GM18499 (cell line): ENCODE measurements at regions not wholly inside any gene's neighbourhood (a gene's known extent, or its start where the extent isn't known, plus 50 kb on each side); places are given as distances from the start of the nearest gene placed in this dataset.
"Not testable (repeated sequence)": the region's sequence is repeated elsewhere in the genome, so short reads cannot be mapped to it uniquely, and the experiment has no call there.

Experiments
- ATAC-seq: cut with Tn5 transposase; IDR thresholded peaks from one replicate; pipeline ENCODE4 v1.9.1; 2021; ENCODE audit warnings: moderate number of reproducible peaks; ENCODE audit not compliant: insufficient read depth, unreplicated experiment

GRCh38 chr1:181951213-181951612, 110.3 kb downstream of the ZNF648 start:
- no peak for ATAC-seq

GRCh38 chr1:181949500-181949899, 112.0 kb downstream of the ZNF648 start:
- no peak for ATAC-seq

GRCh38 chr1:181948372-181948771, 113.1 kb downstream of the ZNF648 start:
- no peak for ATAC-seq

- ATAC-seq = no peak
Observed at GRCh38 chr1:181947441-181947840, 114.1 kb downstream of the ZNF648 start.

GRCh38 chr1:181936768-181937581, 124.5 kb downstream of the ZNF648 start:
- peak; percentile 72 for ATAC-seq

- ATAC-seq = no peak
Observed at GRCh38 chr1:181936269-181936668, 125.2 kb downstream of the ZNF648 start.

GRCh38 chr1:181931873-181932272, 129.6 kb downstream of the ZNF648 start:
- ATAC-seq = no peak

GRCh38 chr1:181930187-181930586, 131.3 kb downstream of the ZNF648 start:
- no peak for ATAC-seq

GRCh38 chr1:181926697-181927096, 134.8 kb downstream of the ZNF648 start:
- ATAC-seq = no peak

GRCh38 chr1:181924034-181924433, 137.5 kb downstream of the ZNF648 start:
- ATAC-seq = not testable (repeated sequence)

- ATAC-seq = no peak
Observed at GRCh38 chr1:181919542-181919941, 142.0 kb downstream of the ZNF648 start.

- ATAC-seq = no peak
Observed at GRCh38 chr1:181918880-181919525, 142.5 kb downstream of the ZNF648 start.

GRCh38 chr1:181911715-181912114, 149.8 kb downstream of the ZNF648 start:
- ATAC-seq = no peak

- ATAC-seq = no peak
Observed at GRCh38 chr1:181910905-181911304, 150.6 kb downstream of the ZNF648 start.

GRCh38 chr1:181909010-181909409, 152.5 kb downstream of the ZNF648 start:
- no peak for ATAC-seq

GRCh38 chr1:181906631-181907030, 154.9 kb downstream of the ZNF648 start:
- ATAC-seq = no peak

GRCh38 chr1:181905944-181906597, 155.4 kb downstream of the ZNF648 start:
- ATAC-seq = no peak

GRCh38 chr1:181898773-181899172, 162.7 kb downstream of the ZNF648 start:
- ATAC-seq = no peak

GRCh38 chr1:181896824-181897223, 164.7 kb downstream of the ZNF648 start:
- ATAC-seq = no peak

- no peak for ATAC-seq
Observed at GRCh38 chr1:181894439-181894859, 167.1 kb downstream of the ZNF648 start.

- ATAC-seq = no peak
Observed at GRCh38 chr1:181893937-181894336, 167.6 kb downstream of the ZNF648 start.
